HCT116 (cell line): ENCODE measurements at regions not wholly inside any gene's neighbourhood (a gene's known extent, or its start where the extent isn't known, plus 50 kb on each side); places are given as distances from the start of the nearest gene placed in this dataset.

Experiments
- CTCF ChIP-seq, 3 experiments: fragments of 200-600 bp in 1 of 3; sonication (generic) in 1 of 3; IDR thresholded peaks in 2 of 3; conservative IDR thresholded peaks in 1 of 3; 2 replicates each; pipeline ENCODE4 v1.5.1; 2012 to 2017; ENCODE audit warnings: low read depth in 2 of 3, low read length in 2 of 3, antibody characterized with exemption in 1 of 3, borderline replicate concordance in 1 of 3, control low read depth in 1 of 3, mild to moderate bottlenecking in 1 of 3, mixed read lengths in 1 of 3, mixed run types in 1 of 3, moderate library complexity in 1 of 3; ENCODE audit not compliant: insufficient read depth in 1 of 3
- JUND ChIP-seq: IDR thresholded peaks from 2 replicates; pipeline ENCODE4 v1.6.1; 2012
- POLR2A ChIP-seq: IDR thresholded peaks from 2 replicates; pipeline ENCODE4 v1.7.0; 2011; ENCODE audit warnings: borderline replicate concordance; ENCODE audit not compliant: insufficient read depth, insufficient read length; ENCODE audit errors: extremely low read depth
- POLR2AphosphoS5 ChIP-seq: IDR thresholded peaks from 2 replicates; pipeline ENCODE4 v1.6.1; 2011; ENCODE audit warnings: mild to moderate bottlenecking, low read depth, low read length, moderate library complexity

GRCh38 chr4:104649631-104650030 lies 154.9 kb upstream of the CXXC4 start:
- TF ChIP-seq JUND (no peak), POLR2A (no peak), CTCF (IDR thresholded peaks at IDR 0.05 in 2 of 3, conservative IDR thresholded peaks at IDR 0.05 in 1 of 3; ENCODE audit: borderline replicate concordance in 1 of 3, insufficient read depth in 1 of 3, low read depth in 2 of 3, low read length in 2 of 3) (no peak), POLR2AphosphoS5 (no peak)
